CD4-positive, alpha-beta memory T cell (primary cell): ENCODE measurements at regions not wholly inside any gene's neighbourhood (a gene's known extent, or its start where the extent isn't known, plus 50 kb on each side); places are given as distances from the start of the nearest gene placed in this dataset.

Source experiments
- CTCF ChIA-PET: fragments of 350-600 bp; sonication (Branson Sonifier 250); formaldehyde crosslinking; loops from one replicate; lab custom pipeline; 2021; ENCODE audit warnings: inconsistent platforms; ENCODE audit not compliant: partially characterized antibody; lab: Charles Lee
- POLR2A ChIA-PET: fragments of 350-600 bp; sonication (Branson Sonifier 250); formaldehyde crosslinking; loops from one replicate; lab custom pipeline; 2021; ENCODE audit not compliant: partially characterized antibody; lab: Charles Lee
- DNase-seq, 5 donors: peaks; one replicate each; pipeline versions ENCODE4 v3.0.0 to v3.0.0-alpha.2; 2020 to 2022; ENCODE audit warnings: mixed read lengths in 1 of 5
- H3K27ac ChIP-seq: one replicate; pipeline ENCODE4 v1.7.0; 2013; ENCODE audit warnings: low read depth, low read length
- H3K27me3 ChIP-seq: 2 replicates; pipeline ENCODE4 v1.7.0; 2013; ENCODE audit warnings: mild to moderate bottlenecking, low read length, moderate library complexity; ENCODE audit not compliant: insufficient read depth
- H3K36me3 ChIP-seq: 2 replicates; pipeline ENCODE4 v1.7.0; 2013; ENCODE audit warnings: mild to moderate bottlenecking, low read length, moderate library complexity; ENCODE audit not compliant: insufficient read depth
- H3K4me1 ChIP-seq: 2 replicates; pipeline ENCODE4 v1.7.0; 2013; ENCODE audit warnings: mild to moderate bottlenecking, low read length, moderate library complexity; ENCODE audit not compliant: insufficient read depth
- H3K4me3 ChIP-seq, 2 donors: one replicate each; pipeline ENCODE4 v1.7.0; 2013; ENCODE audit warnings: low read length in 2 of 2, mild to moderate bottlenecking in 1 of 2
- H3K9me3 ChIP-seq, 2 donors: one replicate each; pipeline ENCODE4 v1.7.0; 2013; ENCODE audit warnings: low read length in 2 of 2, control low read depth in 1 of 2; ENCODE audit not compliant: control insufficient read depth in 1 of 2
- H3K27ac Mint-ChIP-seq, 7 donors: one replicate each; pipeline ENCODE4 v1.8.0; 2020 to 2021; ENCODE audit warnings: mixed read lengths in 7 of 7, mild to moderate bottlenecking in 6 of 7, inconsistent platforms in 3 of 7, moderate library complexity in 3 of 7
- H3K27me3 Mint-ChIP-seq, 2 donors: one replicate each; pipeline ENCODE4 v1.8.0; 2020 to 2021; ENCODE audit warnings: mixed read lengths in 2 of 2
- H3K36me3 Mint-ChIP-seq, 2 donors: one replicate each; pipeline ENCODE4 v1.8.0; 2020 to 2021; ENCODE audit warnings: mixed read lengths in 2 of 2, inconsistent platforms in 1 of 2, mild to moderate bottlenecking in 1 of 2
- H3K4me1 Mint-ChIP-seq, 4 donors: one replicate each; pipeline ENCODE4 v1.8.0; 2020 to 2021; ENCODE audit warnings: mixed read lengths in 4 of 4, mild to moderate bottlenecking in 1 of 4
- H3K4me3 Mint-ChIP-seq, 8 donors: one replicate each; pipeline ENCODE4 v1.8.0; 2020 to 2021; ENCODE audit warnings: mixed read lengths in 8 of 8, mild to moderate bottlenecking in 7 of 8, moderate library complexity in 6 of 8, inconsistent platforms in 3 of 8
- H3K9me3 Mint-ChIP-seq, 8 donors: one replicate each; pipeline ENCODE4 v1.8.0; 2020 to 2021; ENCODE audit warnings: mixed read lengths in 8 of 8, mild to moderate bottlenecking in 5 of 8, inconsistent platforms in 3 of 8, moderate library complexity in 1 of 8
- intact Hi-C: fragments of 100-400 bp; cut with micrococcal nuclease; formaldehyde crosslinking; loops from one replicate; pipeline ENCODE4 v1.15.1; 2023

DNA sequence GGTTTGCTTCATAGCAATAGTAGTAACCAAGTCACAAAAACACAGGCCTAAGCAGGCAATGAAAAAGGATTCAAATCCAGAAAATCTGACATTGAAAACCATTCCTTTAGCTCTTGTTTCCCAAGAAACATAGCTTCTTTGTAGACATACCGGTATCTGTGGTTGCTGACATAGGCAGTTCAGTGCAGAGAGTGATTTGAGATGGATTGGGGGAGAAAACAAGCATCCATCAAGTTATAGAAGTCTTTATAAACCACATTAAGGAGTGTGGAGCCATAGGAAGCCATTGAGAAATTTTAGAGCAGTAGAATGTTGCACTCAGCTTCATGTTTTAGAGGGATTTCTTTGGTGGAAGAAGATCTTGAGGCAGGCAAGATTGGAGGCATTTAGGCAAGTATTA lies 91.2 kb upstream of the MARCKS start:
- intact Hi-C loops, result no loop called here
- no peak overlapping the region for H3K27ac ChIP-seq
- CTCF ChIA-PET, result no interaction called here
- Mint-ChIP-seq H3K9me3 (no peaks in the 10 kb centered on the region), H3K27ac (no peak overlapping the region), H3K4me1 (no peaks in the 10 kb centered on the region), H3K4me3 (no peak overlapping the region), H3K27me3 (no peaks in the 10 kb centered on the region), H3K36me3 (no peaks in the 10 kb centered on the region)
- POLR2A ChIA-PET, result no interaction called here
- H3K4me3 ChIP-seq, result no peak overlapping the region
- H3K36me3 ChIP-seq, result no peaks in the 10 kb centered on the region
- DNase-seq, result no peak
- no peaks in the 10 kb centered on the region for H3K4me1 ChIP-seq
- H3K27me3 ChIP-seq, result no peaks in the 10 kb centered on the region
- H3K9me3 ChIP-seq, result no peaks in the 10 kb centered on the region

DNA sequence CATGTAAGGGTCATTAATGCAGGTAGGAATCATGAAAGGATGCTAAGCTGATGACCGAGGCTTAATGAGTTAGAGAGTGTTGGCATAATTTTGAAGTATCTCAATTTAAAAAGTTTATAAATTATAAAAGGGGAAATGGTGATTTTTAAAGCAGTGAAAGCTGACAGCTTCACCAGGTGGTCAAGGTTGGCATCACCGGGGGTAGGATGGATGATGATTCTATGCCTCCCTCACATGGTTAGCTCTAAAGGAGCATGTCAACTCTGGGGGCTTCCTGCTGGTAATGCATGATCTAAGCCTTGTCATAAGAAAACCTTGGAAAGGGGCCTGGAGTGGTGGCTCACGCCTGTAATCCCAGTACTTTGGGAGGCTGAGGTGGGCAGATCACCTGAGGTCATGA lies 89.2 kb upstream of the MARCKS start:
- DNase-seq, result no peak
- POLR2A ChIA-PET, result no interaction called here
- Mint-ChIP-seq H3K27ac (no peak overlapping the region), H3K4me3 (no peak overlapping the region), H3K27me3 (no peaks in the 10 kb centered on the region), H3K4me1 (no peaks in the 10 kb centered on the region), H3K9me3 (no peaks in the 10 kb centered on the region), H3K36me3 (no peaks in the 10 kb centered on the region)
- intact Hi-C loops, result no loop called here
- CTCF ChIA-PET, result no interaction called here
- no peak overlapping the region for H3K27ac ChIP-seq
- no peaks in the 10 kb centered on the region for H3K27me3 ChIP-seq
- no peaks in the 10 kb centered on the region for H3K9me3 ChIP-seq
- no peak overlapping the region for H3K4me3 ChIP-seq
- no peaks in the 10 kb centered on the region for H3K4me1 ChIP-seq
- no peaks in the 10 kb centered on the region for H3K36me3 ChIP-seq

DNA sequence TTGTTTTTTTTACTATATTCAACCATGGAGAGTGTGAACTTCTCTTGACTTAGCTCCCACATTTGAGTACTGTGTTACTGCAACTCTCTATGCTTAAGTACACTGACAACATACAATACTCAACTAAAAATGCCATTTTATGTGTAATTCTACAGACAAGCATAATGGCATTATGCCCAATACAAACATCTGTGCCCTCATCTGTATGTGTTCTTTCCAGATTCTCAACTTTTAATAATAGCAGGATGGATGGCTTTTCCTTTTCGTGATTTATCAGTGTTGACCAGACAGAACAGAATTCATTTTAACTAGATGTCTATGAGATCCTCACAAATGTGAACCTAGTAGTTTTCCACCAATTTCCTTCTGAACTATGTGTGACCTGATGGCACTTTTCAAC lies 84.2 kb upstream of the MARCKS start:
- H3K27me3 ChIP-seq, result no peaks in the 10 kb centered on the region
- DNase-seq, result no peak
- Mint-ChIP-seq H3K4me3 (no peak overlapping the region), H3K4me1 (no peaks in the 10 kb centered on the region), H3K36me3 (no peaks in the 10 kb centered on the region), H3K27me3 (peaks cover 0 to 1% of the 10 kb centered on the region in 2 donors), H3K27ac (peak overlapping the region in 1 of 7 donors; percentile 7), H3K9me3 (no peaks in the 10 kb centered on the region)
- no peaks in the 10 kb centered on the region for H3K9me3 ChIP-seq
- no peak overlapping the region for H3K4me3 ChIP-seq
- intact Hi-C loops, result no loop called here
- H3K4me1 ChIP-seq, result no peaks in the 10 kb centered on the region
- no peaks in the 10 kb centered on the region for H3K36me3 ChIP-seq
- CTCF ChIA-PET, result no interaction called here
- POLR2A ChIA-PET, result no interaction called here
- no peak overlapping the region for H3K27ac ChIP-seq

DNA sequence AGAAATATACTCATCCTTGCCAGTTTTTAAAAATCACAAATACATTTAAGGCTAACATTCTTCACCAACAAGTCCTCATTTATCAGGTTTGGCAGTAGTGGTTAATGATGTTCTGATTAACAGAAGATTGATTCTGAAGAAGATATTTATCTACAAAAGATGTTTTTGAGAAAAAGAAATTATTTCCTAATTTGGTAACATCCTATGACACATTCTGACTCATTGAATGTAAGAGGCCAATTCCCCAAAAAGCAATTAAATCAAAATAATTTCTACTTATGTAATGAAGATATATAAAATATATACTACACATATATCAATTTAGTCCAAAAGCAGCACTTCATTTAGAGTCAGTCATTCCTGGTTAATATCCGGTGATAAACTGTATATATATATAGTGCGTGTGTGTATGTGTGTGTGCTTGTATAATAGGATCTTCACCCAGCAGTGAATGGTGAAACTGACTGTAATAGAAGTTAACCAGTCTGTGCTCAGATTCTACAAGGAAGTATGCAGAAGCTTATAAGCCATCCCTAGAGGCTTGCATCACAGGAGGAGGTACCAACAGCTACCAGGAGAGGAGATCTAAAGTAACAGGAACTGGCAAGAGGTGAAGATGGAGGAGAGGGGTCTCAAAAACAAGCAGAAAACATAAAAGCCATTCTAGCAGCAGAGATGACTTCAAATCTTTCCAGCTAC lies 82.9 kb upstream of the MARCKS start:
- H3K4me3 Mint-ChIP-seq, result no peak overlapping the region
- Histone ChIP-seq H3K9me3 (no peaks in the 10 kb centered on the region), H3K36me3 (no peaks in the 10 kb centered on the region), H3K4me3 (no peak overlapping the region), H3K4me1 (no peaks in the 10 kb centered on the region), H3K27ac (no peak overlapping the region), H3K27me3 (no peaks in the 10 kb centered on the region)
- no peaks in the 10 kb centered on the region for H3K9me3 Mint-ChIP-seq
- ChIA-PET CTCF (no interaction called here), POLR2A (no interaction called here)
- no peaks in the 10 kb centered on the region for H3K4me1 Mint-ChIP-seq
- no peak overlapping the region for H3K27ac Mint-ChIP-seq
- H3K27me3 Mint-ChIP-seq, result peaks cover 0 to 1% of the 10 kb centered on the region in 2 donors
- DNase-seq, result peak in 1 of 5 donors; percentile 27
- intact Hi-C loops, result no loop called here
- H3K36me3 Mint-ChIP-seq, result no peaks in the 10 kb centered on the region

DNA sequence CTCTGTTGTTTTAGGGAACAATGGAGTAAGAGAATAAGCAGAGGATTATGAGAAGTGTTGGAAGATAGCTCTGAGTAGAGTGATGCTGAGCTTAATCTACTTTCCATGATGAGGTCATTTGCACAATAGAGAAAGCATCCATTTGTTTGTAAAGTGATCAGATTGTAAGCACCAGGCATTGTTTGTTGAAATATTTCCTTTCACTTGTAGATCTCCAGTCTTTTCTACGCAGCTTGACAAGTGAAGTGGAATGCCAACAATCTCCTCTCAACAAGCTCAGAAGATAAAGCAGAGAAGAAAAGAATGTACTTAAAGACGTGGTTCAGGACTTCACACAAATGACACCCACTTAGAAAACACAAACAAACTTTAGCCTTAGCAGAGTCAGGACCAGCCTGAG lies 80.1 kb upstream of the MARCKS start:
- DNase-seq, result no peak
- Histone ChIP-seq H3K27me3 (no peaks in the 10 kb centered on the region), H3K9me3 (no peaks in the 10 kb centered on the region), H3K27ac (no peak overlapping the region), H3K4me3 (no peak overlapping the region), H3K36me3 (no peaks in the 10 kb centered on the region), H3K4me1 (no peaks in the 10 kb centered on the region)
- H3K36me3 Mint-ChIP-seq, result no peaks in the 10 kb centered on the region
- CTCF ChIA-PET, result no interaction called here
- intact Hi-C loops, result no loop called here
- POLR2A ChIA-PET, result no interaction called here
- H3K27ac Mint-ChIP-seq, result no peak overlapping the region
- no peaks in the 10 kb centered on the region for H3K9me3 Mint-ChIP-seq
- no peaks in the 10 kb centered on the region for H3K4me1 Mint-ChIP-seq
- H3K27me3 Mint-ChIP-seq, result peaks cover 0 to 1% of the 10 kb centered on the region in 2 donors
- H3K4me3 Mint-ChIP-seq, result no peak overlapping the region

DNA sequence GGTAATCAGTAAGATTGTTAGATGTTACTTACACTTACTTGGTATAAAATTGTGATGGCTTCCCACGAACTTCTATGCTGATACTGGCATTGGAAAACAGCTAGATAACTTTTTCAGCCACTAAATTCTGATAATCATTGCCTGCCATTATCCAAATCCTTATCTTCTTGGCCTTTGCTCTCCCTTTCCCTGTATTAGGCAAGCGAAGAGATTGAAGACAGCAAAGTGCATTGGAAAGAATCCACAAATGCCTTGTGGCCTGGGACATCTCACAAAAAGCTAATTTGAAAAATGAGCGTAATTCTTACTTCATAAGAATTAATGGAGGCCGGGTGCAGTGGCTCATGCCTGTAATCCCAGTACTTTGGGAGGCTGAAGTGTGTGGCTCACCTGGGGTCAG lies 79.5 kb upstream of the MARCKS start:
- Mint-ChIP-seq H3K4me1 (no peaks in the 10 kb centered on the region), H3K9me3 (no peaks in the 10 kb centered on the region), H3K27me3 (peaks cover 0 to 1% of the 10 kb centered on the region in 2 donors), H3K4me3 (no peak overlapping the region), H3K36me3 (no peaks in the 10 kb centered on the region), H3K27ac (no peak overlapping the region)
- no peak for DNase-seq
- ChIA-PET CTCF (no interaction called here), POLR2A (no interaction called here)
- no peaks in the 10 kb centered on the region for H3K36me3 ChIP-seq
- no peak overlapping the region for H3K27ac ChIP-seq
- H3K27me3 ChIP-seq, result no peaks in the 10 kb centered on the region
- intact Hi-C loops, result no loop called here
- no peaks in the 10 kb centered on the region for H3K9me3 ChIP-seq
- H3K4me1 ChIP-seq, result no peaks in the 10 kb centered on the region
- H3K4me3 ChIP-seq, result no peak overlapping the region

DNA sequence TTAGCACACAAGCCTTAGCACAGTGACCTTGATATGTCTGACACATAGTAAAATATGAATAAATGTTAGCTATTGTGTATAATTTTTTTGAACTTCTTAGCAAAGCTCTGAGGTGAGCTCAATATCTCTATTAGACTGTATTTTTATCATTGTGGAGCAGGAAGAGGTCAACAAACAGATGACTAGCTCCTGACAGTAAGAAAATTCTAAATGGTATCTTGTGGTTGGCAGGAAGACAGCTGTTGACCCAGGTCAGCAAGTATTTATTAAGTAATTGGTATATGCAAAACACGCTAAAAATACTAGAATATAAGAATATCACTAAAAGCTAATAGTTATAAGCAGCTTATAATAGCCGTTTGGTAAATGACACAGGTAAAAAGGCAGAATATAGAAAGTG lies 77.5 kb upstream of the MARCKS start:
- no peaks in the 10 kb centered on the region for H3K9me3 Mint-ChIP-seq
- intact Hi-C loops, result no loop called here
- H3K4me1 Mint-ChIP-seq, result no peaks in the 10 kb centered on the region
- H3K9me3 ChIP-seq, result no peaks in the 10 kb centered on the region
- H3K27ac Mint-ChIP-seq, result no peak overlapping the region
- no peak for DNase-seq
- no peak overlapping the region for H3K4me3 Mint-ChIP-seq
- no peaks in the 10 kb centered on the region for H3K36me3 ChIP-seq
- H3K4me1 ChIP-seq, result no peaks in the 10 kb centered on the region
- no peaks in the 10 kb centered on the region for H3K27me3 ChIP-seq
- H3K27ac ChIP-seq, result no peak overlapping the region
- CTCF ChIA-PET, result no interaction called here
- POLR2A ChIA-PET, result no interaction called here
- H3K4me3 ChIP-seq, result no peak overlapping the region
- H3K27me3 Mint-ChIP-seq, result peaks cover 0 to 1% of the 10 kb centered on the region in 2 donors
- H3K36me3 Mint-ChIP-seq, result no peaks in the 10 kb centered on the region

DNA sequence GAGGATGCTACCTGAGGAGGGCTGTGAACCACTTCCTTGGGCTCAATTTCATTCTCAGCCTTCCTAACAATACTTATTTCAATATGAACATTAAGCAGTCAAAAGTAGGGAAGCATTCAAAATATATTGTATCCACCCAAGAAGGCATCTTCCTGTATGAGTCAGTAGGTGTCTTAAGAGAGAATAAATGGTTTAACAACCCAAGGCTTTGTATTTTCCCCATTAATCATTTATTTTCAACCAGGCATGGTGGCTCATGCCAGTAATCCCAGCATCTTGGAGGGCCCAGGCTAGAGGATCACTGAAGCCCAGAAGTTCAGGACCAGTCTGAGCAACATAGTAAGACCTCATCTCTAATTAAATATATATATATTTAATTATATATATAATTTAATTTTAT lies 74.5 kb upstream of the MARCKS start:
- Mint-ChIP-seq H3K4me1 (no peaks in the 10 kb centered on the region), H3K9me3 (no peaks in the 10 kb centered on the region), H3K27ac (no peak overlapping the region), H3K36me3 (no peaks in the 10 kb centered on the region), H3K27me3 (no peaks in the 10 kb centered on the region), H3K4me3 (no peak overlapping the region)
- POLR2A ChIA-PET, result no interaction called here
- Histone ChIP-seq H3K4me1 (no peaks in the 10 kb centered on the region), H3K4me3 (no peak overlapping the region), H3K27ac (no peak overlapping the region), H3K27me3 (no peaks in the 10 kb centered on the region), H3K36me3 (no peaks in the 10 kb centered on the region), H3K9me3 (no peaks in the 10 kb centered on the region)
- CTCF ChIA-PET, result no interaction called here
- intact Hi-C loops, result no loop called here
- no peak for DNase-seq
